Natural killer cell (primary cell): ENCODE measurements at regions not wholly inside any gene's neighbourhood (a gene's known extent, or its start where the extent isn't known, plus 50 kb on each side); places are given as distances from the start of the nearest gene placed in this dataset.

Experiments used
- ATAC-seq, 3 donors: fragments of 150-1000 bp in 2 of 3; fragments of 200-7000 bp in 1 of 3; cut with Tn5 transposase; 1 replicate in 1 of 3; 2 replicates in 2 of 3; pipeline ENCODE4 v1.10.0; 2021; ENCODE audit warnings: mild to moderate bottlenecking in 2 of 3, moderate library complexity in 2 of 3
- DNase-seq, 2 donors: peaks; one replicate each; pipeline versions ENCODE4 v3.0.0 to v3.0.0-alpha.2; 2013 to 2021; ENCODE audit warnings: mixed read lengths in 1 of 2
- H3K27ac ChIP-seq: one replicate; pipeline ENCODE4 v1.5.1; 2013; ENCODE audit warnings: mild to moderate bottlenecking, low read length
- H3K27me3 ChIP-seq: one replicate; pipeline ENCODE4 v1.6.1; 2013; ENCODE audit warnings: low read length; ENCODE audit not compliant: control insufficient read depth, insufficient read depth
- H3K36me3 ChIP-seq: one replicate; pipeline ENCODE4 v1.6.1; 2013; ENCODE audit warnings: low read length; ENCODE audit not compliant: control insufficient read depth, insufficient read depth
- H3K4me1 ChIP-seq: one replicate; pipeline ENCODE4 v1.6.1; 2013; ENCODE audit warnings: low read length; ENCODE audit not compliant: control insufficient read depth, insufficient read depth
- H3K4me3 ChIP-seq: one replicate; pipeline ENCODE4 v1.5.1; 2013; ENCODE audit warnings: low read length
- H3K9me3 ChIP-seq: one replicate; pipeline ENCODE4 v1.6.1; 2013; ENCODE audit warnings: low read length; ENCODE audit not compliant: control insufficient read depth, insufficient read depth
- H3K27ac Mint-ChIP-seq, 2 donors: one replicate each; pipeline ENCODE4 v1.8.0; 2022; ENCODE audit warnings: mild to moderate bottlenecking in 2 of 2, mixed read lengths in 2 of 2, moderate library complexity in 1 of 2
- H3K27me3 Mint-ChIP-seq, 2 donors: one replicate each; pipeline ENCODE4 v1.8.0; 2022; ENCODE audit warnings: low read depth in 2 of 2, mixed read lengths in 2 of 2
- H3K36me3 Mint-ChIP-seq: one replicate; pipeline ENCODE4 v1.8.0; 2022; ENCODE audit warnings: mixed read lengths
- H3K4me1 Mint-ChIP-seq, 2 donors: one replicate each; pipeline ENCODE4 v1.8.0; 2022; ENCODE audit warnings: mixed read lengths in 2 of 2
- H3K4me3 Mint-ChIP-seq: one replicate; pipeline ENCODE4 v1.8.0; 2022; ENCODE audit warnings: mild to moderate bottlenecking, moderate library complexity, mixed read lengths
- H3K9me3 Mint-ChIP-seq, 2 donors: one replicate each; pipeline ENCODE4 v1.8.0; 2022; ENCODE audit warnings: mixed read lengths in 2 of 2
- CTCF ChIP-seq: fragments of 200-600 bp; IDR thresholded peaks from one replicate; pipeline ENCODE4 v1.8.0; 2022; ENCODE audit warnings: antibody characterized with exemption
- WGBS: methylation state at CpG from one replicate; pipeline ENCODE4 v1.1.7; 2013; ENCODE audit warnings: missing lambda C conversion rate; ENCODE audit not compliant: insufficient coverage; 5-methylcytosine and 5-hydroxymethylcytosine counted together
- intact Hi-C: fragments of 100-400 bp; cut with micrococcal nuclease; formaldehyde crosslinking; loops from one replicate; pipeline ENCODE4 v1.14.2; 2022

GRCh38 chr13:100890645-100891044, 216.1 kb upstream of the TMTC4 start:
- H3K27me3 ChIP-seq: no peaks in the 10 kb centered on the region
- no peaks in the 10 kb centered on the region for H3K4me1 Mint-ChIP-seq
- H3K4me3 ChIP-seq: no peak overlapping the region
- H3K27ac Mint-ChIP-seq: no peak overlapping the region
- H3K9me3 Mint-ChIP-seq: peaks cover 2 to 6% of the 10 kb centered on the region in 2 donors
- 100% methylated on average over 3 of the region's 3 CpGs for WGBS
- no peaks in the 10 kb centered on the region for H3K36me3 ChIP-seq
- ATAC-seq: no peak
- no peak overlapping the region for H3K27ac ChIP-seq
- peaks cover 2 to 10% of the 10 kb centered on the region in 2 donors for H3K27me3 Mint-ChIP-seq
- H3K36me3 Mint-ChIP-seq: no peaks in the 10 kb centered on the region
- TF ChIP-seq CTCF: no peak
- H3K4me1 ChIP-seq: no peaks in the 10 kb centered on the region
- no peak overlapping the region for H3K4me3 Mint-ChIP-seq
- intact Hi-C loops: no loop called here
- H3K9me3 ChIP-seq: no peaks in the 10 kb centered on the region
- no peak for DNase-seq

- H3K36me3 Mint-ChIP-seq: no peaks in the 10 kb centered on the region
Observed at GRCh38 chr13:100887729-100888151, 213.1 kb upstream of the TMTC4 start.

DNA sequence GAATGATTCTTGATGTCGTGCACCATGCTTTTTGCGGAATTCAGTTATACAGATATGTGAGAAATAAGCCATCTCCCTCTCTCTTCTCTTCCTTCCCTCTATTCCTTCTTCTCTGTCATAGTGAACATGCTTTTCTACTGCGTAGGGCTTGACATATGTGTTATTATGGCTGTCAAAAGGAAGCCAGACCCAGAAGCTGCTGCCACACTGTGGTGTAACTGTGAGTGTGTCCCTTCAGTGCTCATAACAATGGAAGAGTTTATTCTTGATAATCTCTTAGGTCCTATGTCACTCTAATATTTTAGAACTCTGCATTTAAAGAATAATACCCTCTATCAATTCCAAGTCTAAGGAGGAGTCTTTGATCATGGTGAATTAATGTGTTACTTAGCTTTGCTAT, 208.9 kb upstream of the TMTC4 start:
- Mint-ChIP-seq H3K4me3 (no peak overlapping the region), H3K4me1 (no peaks in the 10 kb centered on the region), H3K27ac (no peak overlapping the region), H3K27me3 (peaks cover 9 to 13% of the 10 kb centered on the region in 2 donors), H3K36me3 (no peaks in the 10 kb centered on the region), H3K9me3 (peaks cover 1 to 2% of the 10 kb centered on the region in 2 donors)
- ATAC-seq (no peak), DNase-seq (no peak)
- intact Hi-C loops: no loop called here
- TF ChIP-seq CTCF: no peak
- Histone ChIP-seq H3K27me3 (no peaks in the 10 kb centered on the region), H3K9me3 (no peaks in the 10 kb centered on the region), H3K36me3 (no peaks in the 10 kb centered on the region), H3K4me3 (no peak overlapping the region), H3K27ac (no peak overlapping the region), H3K4me1 (no peaks in the 10 kb centered on the region)
- no CpG with 5 or more reads among the region's 3 CpGs for WGBS

More at GRCh38 chr13:100887729-100888151, 213.1 kb upstream of the TMTC4 start:
- Histone ChIP-seq H3K27ac (no peak overlapping the region), H3K9me3 (no peaks in the 10 kb centered on the region), H3K27me3 (no peaks in the 10 kb centered on the region), H3K4me3 (no peak overlapping the region), H3K4me1 (no peaks in the 10 kb centered on the region), H3K36me3 (no peaks in the 10 kb centered on the region)
- ATAC-seq (no peak), DNase-seq (no peak)
- Mint-ChIP-seq H3K27me3 (peaks cover 0 to 10% of the 10 kb centered on the region in 2 donors), H3K9me3 (peaks cover 2 to 6% of the 10 kb centered on the region in 2 donors), H3K4me3 (no peak overlapping the region), H3K4me1 (no peaks in the 10 kb centered on the region), H3K27ac (no peak overlapping the region)
- intact Hi-C loops: no loop called here
- no peak for TF ChIP-seq CTCF
- WGBS: 83% methylated on average over 1 of the region's 1 CpG

DNA sequence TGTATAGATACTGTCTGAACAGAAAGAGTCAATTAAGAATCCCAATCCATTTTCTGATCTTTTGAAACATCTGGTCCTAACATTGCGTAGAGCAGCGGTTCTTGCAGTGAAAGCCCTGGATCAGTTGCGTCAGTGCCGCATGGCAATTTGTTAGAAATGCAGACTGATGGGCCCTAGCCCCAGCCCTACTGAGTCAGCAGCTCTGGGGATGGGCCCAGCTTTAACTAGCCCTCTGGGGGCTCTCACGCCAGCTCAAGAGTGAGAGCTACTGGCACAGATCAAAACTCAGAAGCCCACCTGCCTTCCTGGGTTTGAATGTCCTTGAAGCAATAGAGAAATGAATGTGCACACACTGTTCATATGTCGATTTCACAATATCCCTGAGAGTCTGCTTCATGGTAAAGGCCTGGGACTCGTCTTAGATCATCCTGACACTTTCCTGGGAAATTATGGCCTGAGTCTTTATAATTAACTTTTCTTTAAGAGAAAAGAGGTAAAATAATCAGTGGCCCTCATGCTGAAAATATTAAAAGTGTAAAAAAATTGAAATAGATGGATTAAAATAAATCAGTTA, 206.8 kb upstream of the TMTC4 start:
- TF ChIP-seq CTCF: no peak
- peaks cover 0 to under 1% of the 10 kb centered on the region in 2 donors for H3K4me1 Mint-ChIP-seq
- DNase-seq (no peak), ATAC-seq (no peak)
- H3K27me3 Mint-ChIP-seq: peaks cover 5 to 9% of the 10 kb centered on the region in 2 donors
- Histone ChIP-seq H3K9me3 (no peaks in the 10 kb centered on the region), H3K4me3 (no peak overlapping the region), H3K4me1 (no peaks in the 10 kb centered on the region), H3K27ac (no peak overlapping the region), H3K27me3 (no peaks in the 10 kb centered on the region), H3K36me3 (no peaks in the 10 kb centered on the region)
- H3K27ac Mint-ChIP-seq: no peak overlapping the region
- H3K36me3 Mint-ChIP-seq: no peaks in the 10 kb centered on the region
- WGBS: 87% methylated on average over 7 of the region's 7 CpGs
- intact Hi-C loops: no loop called here
- H3K9me3 Mint-ChIP-seq: peaks cover 0 to 1% of the 10 kb centered on the region in 2 donors
- H3K4me3 Mint-ChIP-seq: no peak overlapping the region
